Left lung (tissue), 4 donors: ENCODE measurements at regions not wholly inside any gene's neighbourhood (a gene's known extent, or its start where the extent isn't known, plus 50 kb on each side); places are given as distances from the start of the nearest gene placed in this dataset.
"Not testable (repeated sequence)": the region's sequence is repeated elsewhere in the genome, so short reads cannot be mapped to it uniquely, and the experiment has no call there.

ENCODE experiments used
- ATAC-seq: fragments of 200-7000 bp; cut with Tn5 transposase; one replicate; pipeline ENCODE4 v1.9.1; 2020; ENCODE audit warnings: moderate library complexity
- DNase-seq, 4 donors: peaks; one replicate each; pipeline ENCODE4 v3.0.0-alpha.2; 2013 to 2020
- H3K27ac ChIP-seq, 2 donors: fragments of 200-600 bp; sonication (generic) in 1 of 2; one replicate each; pipeline versions ENCODE4 v1.5.0 to v1.8.0; 2020 to 2021
- H3K27me3 ChIP-seq, 2 donors: fragments of 200-600 bp; sonication (generic) in 1 of 2; one replicate each; pipeline versions ENCODE4 v1.5.0 to v1.8.0; 2020 to 2021
- H3K36me3 ChIP-seq, 2 donors: fragments of 200-600 bp; sonication (generic) in 1 of 2; one replicate each; pipeline versions ENCODE4 v1.5.0 to v1.8.0; 2020 to 2021
- H3K4me1 ChIP-seq, 2 donors: fragments of 200-600 bp; one replicate each; pipeline ENCODE4 v1.8.0; 2021
- H3K4me3 ChIP-seq, 2 donors: fragments of 200-600 bp; sonication (generic) in 1 of 2; one replicate each; pipeline versions ENCODE4 v1.5.0 to v1.8.0; 2020 to 2021; ENCODE audit warnings: mild to moderate bottlenecking in 1 of 2
- H3K9me3 ChIP-seq, 2 donors: fragments of 200-600 bp; sonication (generic) in 1 of 2; one replicate each; pipeline versions ENCODE4 v1.5.0 to v1.8.0; 2020 to 2021
- intact Hi-C, 2 donors: fragments of 100-400 bp; cut with DNase I; formaldehyde crosslinking; loops; one replicate each; pipeline versions ENCODE4 v1.11.2 to v1.14.2; 2022
- TF ChIP-seq, protein P1 (sequence below), 2 donors: fragments of 200-600 bp; sonication (generic) in 1 of 2; IDR thresholded peaks; one replicate each; pipeline versions ENCODE4 v1.5.0 to v1.8.0; 2021; ENCODE audit warnings: antibody characterized with exemption in 2 of 2
- donor health status: DM: no; HTN: yes; CAD: no.
- donor health status: DM: no; HTN: no; CAD: no.

GRCh38 chr9:90720621-90721265, 78.1 kb upstream of the DIRAS2 start:
- ATAC-seq: no peak
- no peaks in the 10 kb centered on the region for H3K36me3 ChIP-seq
- no peaks in the 10 kb centered on the region for H3K4me1 ChIP-seq
- H3K9me3 ChIP-seq: no peaks in the 10 kb centered on the region
- no peak for DNase-seq
- intact Hi-C loops: no loop called here
- H3K27ac ChIP-seq: no peak overlapping the region
- no peaks in the 10 kb centered on the region for H3K27me3 ChIP-seq
- TF ChIP-seq, protein P1, sequence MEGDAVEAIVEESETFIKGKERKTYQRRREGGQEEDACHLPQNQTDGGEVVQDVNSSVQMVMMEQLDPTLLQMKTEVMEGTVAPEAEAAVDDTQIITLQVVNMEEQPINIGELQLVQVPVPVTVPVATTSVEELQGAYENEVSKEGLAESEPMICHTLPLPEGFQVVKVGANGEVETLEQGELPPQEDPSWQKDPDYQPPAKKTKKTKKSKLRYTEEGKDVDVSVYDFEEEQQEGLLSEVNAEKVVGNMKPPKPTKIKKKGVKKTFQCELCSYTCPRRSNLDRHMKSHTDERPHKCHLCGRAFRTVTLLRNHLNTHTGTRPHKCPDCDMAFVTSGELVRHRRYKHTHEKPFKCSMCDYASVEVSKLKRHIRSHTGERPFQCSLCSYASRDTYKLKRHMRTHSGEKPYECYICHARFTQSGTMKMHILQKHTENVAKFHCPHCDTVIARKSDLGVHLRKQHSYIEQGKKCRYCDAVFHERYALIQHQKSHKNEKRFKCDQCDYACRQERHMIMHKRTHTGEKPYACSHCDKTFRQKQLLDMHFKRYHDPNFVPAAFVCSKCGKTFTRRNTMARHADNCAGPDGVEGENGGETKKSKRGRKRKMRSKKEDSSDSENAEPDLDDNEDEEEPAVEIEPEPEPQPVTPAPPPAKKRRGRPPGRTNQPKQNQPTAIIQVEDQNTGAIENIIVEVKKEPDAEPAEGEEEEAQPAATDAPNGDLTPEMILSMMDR (IDR thresholded peaks at IDR 0.05): no peak
- no peak overlapping the region for H3K4me3 ChIP-seq

DNA sequence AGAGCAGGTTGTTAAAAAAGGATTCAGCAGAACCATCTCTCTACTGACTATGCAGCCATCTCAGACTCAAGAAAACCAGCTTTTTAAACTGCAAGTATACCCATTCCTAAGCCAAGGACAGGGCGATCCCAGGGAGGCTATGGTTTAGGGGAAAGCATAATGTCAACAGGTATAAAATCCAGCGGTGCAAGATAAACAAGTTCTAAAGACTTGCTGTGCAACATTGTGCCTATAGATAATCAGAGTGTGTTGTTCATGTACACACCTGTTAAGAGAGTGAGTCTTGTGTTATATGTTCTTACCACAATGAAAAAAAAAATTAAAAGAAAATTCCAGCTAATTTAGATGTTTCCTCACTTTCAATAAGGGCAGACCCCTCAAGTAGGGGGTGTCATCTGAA, 63.6 kb upstream of the DIRAS2 start:
- TF ChIP-seq, protein P1 (IDR thresholded peaks at IDR 0.05): no peak
- peaks cover 0 to 13% of the 10 kb centered on the region in 2 donors for H3K4me1 ChIP-seq
- H3K4me3 ChIP-seq: no peak overlapping the region
- H3K9me3 ChIP-seq: no peaks in the 10 kb centered on the region
- no peak overlapping the region for H3K27ac ChIP-seq
- H3K36me3 ChIP-seq: no peaks in the 10 kb centered on the region
- no peaks in the 10 kb centered on the region for H3K27me3 ChIP-seq
- intact Hi-C loops: no loop called here
- DNase-seq: no peak
- ATAC-seq: no peak

GRCh38 chr9:90702441-90702955, 59.9 kb upstream of the DIRAS2 start:
- Histone ChIP-seq H3K9me3 (no peaks in the 10 kb centered on the region), H3K27me3 (peaks cover 0 to 7% of the 10 kb centered on the region in 2 donors), H3K27ac (peak overlapping the region in 1 of 2 donors; percentile 53), H3K4me3 (no peak overlapping the region), H3K4me1 (peaks cover 0 to 26% of the 10 kb centered on the region in 2 donors), H3K36me3 (no peaks in the 10 kb centered on the region)
- intact Hi-C loops: no loop called here
- TF ChIP-seq, protein P1 (IDR thresholded peaks at IDR 0.05): no peak
- DNase-seq (no peak), ATAC-seq (no peak)

DNA sequence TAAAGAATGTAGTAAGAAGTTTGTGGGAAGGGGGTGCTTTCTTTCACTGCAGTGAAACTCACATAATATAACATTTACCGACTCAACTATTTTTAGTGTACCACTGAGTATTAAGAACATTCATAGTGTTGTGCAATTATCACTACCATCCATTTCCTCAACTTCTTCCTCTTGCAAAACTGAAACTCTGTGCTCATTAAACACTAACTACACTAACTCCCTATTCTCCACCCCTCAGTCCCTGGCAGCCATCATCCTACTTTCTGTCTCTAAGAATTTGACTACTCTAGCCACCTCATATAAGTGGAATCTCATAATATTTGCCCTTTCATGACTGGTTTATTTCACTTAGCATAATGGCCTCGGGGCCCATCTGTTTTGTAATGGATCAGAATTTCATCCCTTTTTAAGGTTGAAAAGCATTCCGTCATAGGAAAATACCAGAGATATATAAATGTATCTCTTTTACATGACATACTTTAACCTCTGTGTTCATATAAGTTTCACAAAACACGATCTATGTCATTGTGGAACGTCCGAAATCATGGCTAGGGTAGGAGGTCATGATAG, 56.3 kb upstream of the DIRAS2 start:
- Histone ChIP-seq H3K4me1 (peaks cover 0 to 26% of the 10 kb centered on the region in 2 donors), H3K4me3 (no peak overlapping the region), H3K9me3 (no peaks in the 10 kb centered on the region), H3K27me3 (peaks cover 0 to 7% of the 10 kb centered on the region in 2 donors), H3K36me3 (no peaks in the 10 kb centered on the region), H3K27ac (peak overlapping the region in 1 of 2 donors; percentile 28)
- no peak for DNase-seq
- TF ChIP-seq, protein P1 (IDR thresholded peaks at IDR 0.05): no peak
- peak; percentile 15 for ATAC-seq
- intact Hi-C loops: no loop called here

DNA sequence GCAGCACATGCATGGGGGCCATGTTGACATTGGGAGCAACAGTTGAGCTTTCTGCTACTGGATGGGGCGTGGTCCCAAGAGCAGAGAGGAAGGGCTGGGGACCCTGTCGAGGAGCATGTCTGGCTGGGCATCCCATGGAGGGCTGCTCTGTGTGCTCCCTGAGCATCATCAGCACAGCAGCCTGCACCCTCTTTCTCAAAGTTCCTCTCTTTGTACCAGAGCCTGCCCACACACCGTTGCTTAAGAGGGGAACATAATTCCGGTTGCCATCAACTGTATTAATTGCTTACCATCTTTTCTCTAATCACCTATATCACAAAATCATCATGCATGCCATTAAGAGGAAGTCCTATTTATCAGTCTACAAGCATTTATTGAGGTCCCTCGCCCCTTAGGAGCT, 55.2 kb upstream of the DIRAS2 start:
- intact Hi-C loops: no loop called here
- DNase-seq (no peak), ATAC-seq (no peak)
- Histone ChIP-seq H3K27ac (peak overlapping the region in 1 of 2 donors; percentile 28), H3K36me3 (no peaks in the 10 kb centered on the region), H3K9me3 (no peaks in the 10 kb centered on the region), H3K4me3 (no peak overlapping the region), H3K4me1 (peaks cover 0 to 24% of the 10 kb centered on the region in 2 donors), H3K27me3 (peaks cover 0 to 7% of the 10 kb centered on the region in 2 donors)
- TF ChIP-seq, protein P1 (IDR thresholded peaks at IDR 0.05): no peak

DNA sequence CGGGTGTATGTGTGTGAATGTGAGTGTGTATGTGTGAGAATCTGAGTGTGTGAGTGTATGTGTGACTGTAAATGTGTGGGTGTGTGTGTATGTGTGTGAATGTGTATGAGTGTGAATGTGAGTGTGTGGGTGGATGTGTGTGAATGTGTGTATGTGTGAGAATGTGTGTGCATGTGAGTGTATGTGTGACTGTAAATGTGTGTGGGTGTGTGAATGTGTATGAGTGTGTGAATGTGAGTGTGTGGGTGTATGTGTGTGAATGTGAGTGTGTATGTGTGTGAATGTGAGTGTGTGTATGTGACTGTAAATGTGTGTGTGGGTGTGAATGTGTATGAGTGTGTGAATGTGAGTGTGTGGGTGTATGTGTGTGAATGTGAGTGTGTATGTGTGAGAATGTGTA, 51.6 kb upstream of the DIRAS2 start:
- DNase-seq, ATAC-seq: not testable (repeated sequence)

More for the DNA sequence above, 51.6 kb upstream of the DIRAS2 start:
- peaks cover 0 to 13% of the 10 kb centered on the region in 2 donors for H3K4me1 ChIP-seq
- H3K27ac ChIP-seq, H3K4me3 ChIP-seq, H3K36me3 ChIP-seq, H3K27me3 ChIP-seq, intact Hi-C loops, H3K9me3 ChIP-seq: not testable (repeated sequence)
